ENCODE measurements at regions not wholly inside any gene's neighbourhood (a gene's known extent, or its start where the extent isn't known, plus 50 kb on each side); places are given as distances from the start of the nearest gene placed in this dataset.

DNA sequence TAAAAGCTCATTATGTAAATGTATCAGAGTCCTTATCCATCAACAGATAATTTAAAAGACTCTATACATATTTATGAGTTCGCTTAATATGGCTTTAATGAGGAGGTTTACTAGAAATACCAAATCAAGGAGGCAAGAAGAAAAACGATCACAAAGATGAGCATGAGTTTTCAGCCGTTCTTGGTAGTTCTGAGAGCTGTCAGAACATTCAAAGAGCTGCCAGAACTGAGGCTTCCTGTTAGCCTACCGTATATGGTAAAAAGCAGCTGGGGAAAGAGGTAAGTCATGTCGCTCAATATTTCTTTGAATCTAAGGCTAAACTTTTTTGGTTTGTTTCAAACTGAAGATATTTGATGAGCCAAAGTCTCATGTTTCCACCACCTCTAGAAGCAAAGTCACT, 115.3 kb upstream of the PLXNC1 start:
- no peak overlapping the region for H3K4me2 ChIP-seq (ENCODE audit: insufficient read depth, insufficient read length, low read length)
- no peaks in the 10 kb centered on the region for H3K79me1 ChIP-seq (ENCODE audit: insufficient read depth, low read depth, low read length, poor library complexity, severe bottlenecking)
- H4K8ac ChIP-seq (replicated peaks; ENCODE audit: insufficient read length, low read depth, low read length), result no peak overlapping the region
- no peak overlapping the region for H2BK20ac ChIP-seq (ENCODE audit: low read depth, low read length, poor library complexity, severe bottlenecking)
- H3K27ac ChIP-seq (ENCODE audit: insufficient read length, low read depth, low read length), result no peak overlapping the region
- no peak overlapping the region for H3K9ac ChIP-seq (ENCODE audit: extremely low read depth, insufficient read length, low read length)
- no peak overlapping the region for H3K23ac ChIP-seq (ENCODE audit: insufficient read length, low read depth, low read length)
- H3K4me3 Mint-ChIP-seq, result no peak overlapping the region
- no peak overlapping the region for H2BK12ac ChIP-seq (ENCODE audit: insufficient read length, low read depth, low read length)
- no peaks in the 10 kb centered on the region for H3K4me1 ChIP-seq (ENCODE audit: insufficient read depth, low read length)
- H3K14ac ChIP-seq (ENCODE audit: insufficient read depth, low read length), result no peak overlapping the region
- peaks cover 15 to 17% of the 10 kb centered on the region in 2 experiments; a peak in 4 of 5 replicates for H3K9me3 Mint-ChIP-seq
- no peak overlapping the region for H2BK5ac ChIP-seq (ENCODE audit: insufficient read length, low read length)
- peaks cover 4 to 5% of the 10 kb centered on the region in 2 experiments; a peak in 2 of 4 replicates for H3K4me1 Mint-ChIP-seq
- H3K4ac ChIP-seq (ENCODE audit: low read depth, low read length), result no peak overlapping the region
- H2BK120ac ChIP-seq (ENCODE audit: low read depth, low read length, poor library complexity, severe bottlenecking), result no peak overlapping the region
- peaks cover 1% of the 10 kb centered on the region for H3K27me3 Mint-ChIP-seq (ENCODE audit: low read depth)
- H4K20me1 ChIP-seq (ENCODE audit: control insufficient read depth, insufficient read depth, insufficient read length), result no peaks in the 10 kb centered on the region
- no peak overlapping the region for H3K56ac ChIP-seq (ENCODE audit: insufficient read length, low read depth, low read length)
- no peaks in the 10 kb centered on the region for H3K79me2 ChIP-seq (ENCODE audit: insufficient read depth, low read length)
- no peak overlapping the region for H4K91ac ChIP-seq (ENCODE audit: insufficient read length, low read depth, low read length)
- no peak for TF ChIP-seq CTCF (conservative IDR thresholded peaks at IDR 0.05)
- H3T11ph ChIP-seq (ENCODE audit: low read length), result no peak overlapping the region
- H2AFZ ChIP-seq (ENCODE audit: low read length), result no peak overlapping the region
- no peaks in the 10 kb centered on the region for H3K9me3 ChIP-seq (ENCODE audit: control insufficient read depth, low read depth, low read length)
- peaks cover 1 to 9% (median 3%) of the 10 kb centered on the region in 3 experiments; a peak in 4 of 7 replicates for H3K36me3 Mint-ChIP-seq (ENCODE audit: insufficient read depth in 1 of 3, low read depth in 3 of 3)
- no peaks in the 10 kb centered on the region for H3K23me2 ChIP-seq (ENCODE audit: insufficient read length, low read depth, low read length, poor library complexity, severe bottlenecking)
- no peak overlapping the region for H2AK5ac ChIP-seq (ENCODE audit: insufficient read length, low read length)
- no peaks in the 10 kb centered on the region for H3K27me3 ChIP-seq (ENCODE audit: insufficient read depth, low read length)
- H2BK15ac ChIP-seq (ENCODE audit: low read depth, low read length), result no peak overlapping the region
- no peak overlapping the region for H3K18ac ChIP-seq (ENCODE audit: insufficient read length, low read depth, low read length)
- H4K5ac ChIP-seq (ENCODE audit: insufficient read length, low read depth, low read length), result no peak overlapping the region
- H3K27ac Mint-ChIP-seq, result no peak overlapping the region
- DNase-seq, result no peak
- no CpG with 5 or more reads among the region's 5 CpGs for WGBS (ENCODE audit: extremely low coverage, insufficient read length, low lambda C conversion rate)

All from H9 (cell line).